IMR-90 (cell line): ENCODE measurements at regions not wholly inside any gene's neighbourhood (a gene's known extent, or its start where the extent isn't known, plus 50 kb on each side); places are given as distances from the start of the nearest gene placed in this dataset.

ENCODE experiments used
- ATAC-seq: fragments of 200-7000 bp; cut with Tn5 transposase; 2 replicates; pipeline ENCODE4 v1.9.1; 2020; ENCODE audit warnings: low read depth, mild to moderate bottlenecking, moderate library complexity
- BruUV-seq: library from RNA; stranded (reverse); fragments of 400-500 nt; replicated peaks from 2 replicates; lab custom pipeline; 2021; lab: Mats Ljungman, UMichigan
- CTCF ChIA-PET: fragments of 300-600 bp; formaldehyde crosslinking; extraction: SDS; loops from one replicate; lab custom pipeline; 2021; ENCODE audit warnings: antibody characterized with exemption; lab: Yijun Ruan, JAX
- POLR2A ChIA-PET: fragments of 300-600 bp; sonication (Branson Sonifier 250); formaldehyde crosslinking; loops from one replicate; lab custom pipeline; 2022; ENCODE audit warnings: antibody characterized with exemption; ENCODE audit not compliant: unreplicated experiment; lab: Charles Lee
- DNase-seq: peaks from one replicate; pipeline ENCODE4 v3.0.0; 2013
- H2AFZ ChIP-seq: replicated peaks from 2 replicates; pipeline ENCODE3; 2013; ENCODE audit warnings: low read length, mild to moderate bottlenecking; ENCODE audit not compliant: poor library complexity
- H2AK5ac ChIP-seq: 2 replicates; pipeline ENCODE4 v1.6.1; 2013; ENCODE audit warnings: low read depth, low read length, inconsistent platforms
- H2AK9ac ChIP-seq: replicated peaks from 2 replicates; pipeline ENCODE3; 2013; ENCODE audit warnings: mild to moderate bottlenecking, low read depth, low read length, moderate library complexity; ENCODE audit not compliant: poor library complexity
- H2BK120ac ChIP-seq: 2 replicates; pipeline ENCODE4 v1.6.1; 2013; ENCODE audit warnings: low read depth, low read length, inconsistent platforms
- H2BK15ac ChIP-seq: 3 replicates; pipeline ENCODE4 v1.6.1; 2013; ENCODE audit warnings: low read depth, low read length, inconsistent platforms
- H2BK20ac ChIP-seq: 2 replicates; pipeline ENCODE4 v1.6.1; 2013; ENCODE audit warnings: low read depth, mild to moderate bottlenecking, inconsistent platforms, low read length, moderate library complexity
- H2BK5ac ChIP-seq: 2 replicates; pipeline ENCODE4 v1.6.1; 2013; ENCODE audit warnings: mild to moderate bottlenecking, low read depth, low read length, inconsistent platforms; ENCODE audit not compliant: poor library complexity, severe bottlenecking
- H3K14ac ChIP-seq: replicated peaks from 2 replicates; pipeline ENCODE4 v1.6.1; 2013; ENCODE audit warnings: low read depth, low read length, inconsistent platforms
- H3K18ac ChIP-seq: 2 replicates; pipeline ENCODE4 v1.6.1; 2013; ENCODE audit warnings: low read depth, low read length, control low read depth
- H3K23ac ChIP-seq: 2 replicates; pipeline ENCODE4 v1.6.1; 2013; ENCODE audit warnings: low read depth, low read length, inconsistent platforms
- H3K27ac ChIP-seq: 2 replicates; pipeline ENCODE4 v1.5.1; 2013; ENCODE audit warnings: mild to moderate bottlenecking, control low read depth, low read length; ENCODE audit not compliant: insufficient read depth
- H3K27me3 ChIP-seq: 2 replicates; pipeline ENCODE4 v1.6.1; 2013; ENCODE audit warnings: low read length; ENCODE audit not compliant: control insufficient read depth, insufficient read depth
- H3K36me3 ChIP-seq: 2 replicates; pipeline ENCODE4 v1.6.1; 2013; ENCODE audit warnings: low read length, mixed read lengths; ENCODE audit not compliant: control insufficient read depth, insufficient read depth
- H3K4ac ChIP-seq: 2 replicates; pipeline ENCODE4 v1.6.1; 2013; ENCODE audit warnings: low read depth, low read length, inconsistent platforms
- H3K4me1 ChIP-seq: 2 replicates; pipeline ENCODE4 v1.6.1; 2013; ENCODE audit warnings: low read length, mixed read lengths; ENCODE audit not compliant: control insufficient read depth, insufficient read depth
- H3K4me2 ChIP-seq: 2 replicates; pipeline ENCODE4 v1.6.1; 2013; ENCODE audit warnings: low read depth, mild to moderate bottlenecking, control low read depth, low read length, moderate library complexity
- H3K4me3 ChIP-seq: 2 replicates; pipeline ENCODE4 v1.5.1; 2013; ENCODE audit warnings: low read depth, mild to moderate bottlenecking, control low read depth, low read length, moderate library complexity; ENCODE audit not compliant: insufficient read depth
- H3K56ac ChIP-seq: 2 replicates; pipeline ENCODE4 v1.6.1; 2013; ENCODE audit warnings: low read length, inconsistent platforms; ENCODE audit not compliant: insufficient read depth; ENCODE audit errors: extremely low read depth
- H3K79me1 ChIP-seq, 2 experiments: 2 replicates each; pipeline ENCODE4 v1.6.1; 2013; ENCODE audit warnings: low read length in 2 of 2, inconsistent platforms in 1 of 2, low read depth in 1 of 2
- H3K9ac ChIP-seq: 2 replicates; pipeline ENCODE4 v1.6.1; 2013; ENCODE audit warnings: low read depth, low read length, control low read depth
- H3K9me1 ChIP-seq: 2 replicates; pipeline ENCODE4 v1.6.1; 2013; ENCODE audit warnings: low read length, inconsistent platforms; ENCODE audit not compliant: insufficient read depth
- H3K9me3 ChIP-seq: 2 replicates; pipeline ENCODE4 v1.6.1; 2013; ENCODE audit warnings: low read length; ENCODE audit not compliant: control insufficient read depth, insufficient read depth
- H4K20me1 ChIP-seq: 2 replicates; pipeline ENCODE4 v1.6.1; 2013; ENCODE audit warnings: low read length, inconsistent platforms; ENCODE audit not compliant: insufficient read depth
- H4K5ac ChIP-seq: 2 replicates; pipeline ENCODE4 v1.6.1; 2013; ENCODE audit warnings: mild to moderate bottlenecking, low read depth, low read length, control low read depth
- H4K8ac ChIP-seq, 2 experiments: 2 replicates each; pipeline ENCODE4 v1.6.1; 2013; ENCODE audit warnings: low read depth in 2 of 2, low read length in 2 of 2, control low read depth in 1 of 2, inconsistent platforms in 1 of 2
- H4K91ac ChIP-seq: 2 replicates; pipeline ENCODE4 v1.6.1; 2013; ENCODE audit warnings: low read depth, low read length, inconsistent platforms; ENCODE audit not compliant: insufficient read depth
- CHD1 ChIP-seq: IDR thresholded peaks from 2 replicates; pipeline ENCODE4 v1.6.1; 2012; ENCODE audit warnings: low read depth, low read length, improper control_type of control experiment
- ELK1 ChIP-seq: fragments of 150-350 bp; IDR thresholded peaks from 2 replicates; pipeline ENCODE4 v1.6.1; 2016; ENCODE audit warnings: low read depth, mild to moderate bottlenecking, low read length, moderate library complexity, borderline replicate concordance
- MAFK ChIP-seq: IDR thresholded peaks from 2 replicates; pipeline ENCODE4 v1.6.1; 2012; ENCODE audit warnings: low read depth, low read length, improper control_type of control experiment
- MAZ ChIP-seq: IDR thresholded peaks from 2 replicates; pipeline ENCODE4 v1.6.1; 2012; ENCODE audit warnings: low read depth, mild to moderate bottlenecking, low read length, improper control_type of control experiment, moderate library complexity, borderline replicate concordance
- NFE2L2 ChIP-seq: fragments of 150-350 bp; IDR thresholded peaks from 2 replicates; pipeline ENCODE4 v1.6.1; 2016; ENCODE audit warnings: low read depth, mild to moderate bottlenecking, low read length
- POLR2A ChIP-seq: IDR thresholded peaks from 2 replicates; pipeline ENCODE4 v1.6.1; 2012; ENCODE audit warnings: mild to moderate bottlenecking, low read depth, low read length
- RCOR1 ChIP-seq: IDR thresholded peaks from 2 replicates; pipeline ENCODE4 v1.6.1; 2012; ENCODE audit warnings: mild to moderate bottlenecking, low read length, improper control_type of control experiment; ENCODE audit not compliant: insufficient replicate concordance
- RFX5 ChIP-seq: IDR thresholded peaks from 2 replicates; pipeline ENCODE4 v1.8.0; 2012; ENCODE audit warnings: low read depth, mild to moderate bottlenecking, low read length, moderate library complexity
- SMC3 ChIP-seq: fragments of 150-350 bp; IDR thresholded peaks from 2 replicates; pipeline ENCODE4 v1.6.1; 2016; ENCODE audit warnings: low read depth, mild to moderate bottlenecking, antibody characterized with exemption, low read length, moderate library complexity
- USF2 ChIP-seq: fragments of 150-350 bp; IDR thresholded peaks from 2 replicates; pipeline ENCODE4 v1.6.1; 2017; ENCODE audit warnings: mild to moderate bottlenecking, antibody characterized with exemption, low read length, low read depth
- whole genome bisulfite sequencing, 2 experiments: methylation state at CpG; one replicate each; pipeline versions ENCODE4 v1.1.5 to v1.1.7; 2013; ENCODE audit warnings: missing lambda C conversion rate in 2 of 2; ENCODE audit not compliant: insufficient read length in 1 of 2; ENCODE audit errors: extremely low coverage in 2 of 2; 5-methylcytosine and 5-hydroxymethylcytosine counted together
- dilution Hi-C: fragments of 300-500 bp; cut with HindIII; formaldehyde crosslinking; loops from one replicate; pipeline ENCODE4 v1.14.3; 2018; ENCODE audit warnings: low sequenced_read_pairs; ENCODE audit not compliant: unreplicated experiment
- in situ Hi-C: fragments of 300-500 bp; cut with MboI; formaldehyde crosslinking; loops from 3 replicates; pipeline ENCODE4 v1.14.3; 2019; ENCODE audit warnings: low sequenced_read_pairs, inconsistent platforms, mixed read lengths
- intact Hi-C: fragments of 100-400 bp; cut with micrococcal nuclease; formaldehyde crosslinking; loops from 2 replicates; pipeline ENCODE4 v1.10.0; 2022

GRCh38 chr2:393711-394696 lies 106.1 kb upstream of the ALKAL2 start (continued):
- no peak for TF ChIP-seq RFX5

- Histone ChIP-seq H4K91ac (no peak overlapping the region), H3K4ac (no peak overlapping the region), H3K9me1 (no peaks in the 10 kb centered on the region), H3K4me1 (no peaks in the 10 kb centered on the region), H3K14ac (no peak overlapping the region), H2AFZ (no peak overlapping the region), H3K4me2 (no peak overlapping the region), H2BK15ac (no peak overlapping the region), H3K4me3 (no peak overlapping the region), H2AK5ac (no peak overlapping the region), H4K8ac (no peak overlapping the region), H4K20me1 (no peaks in the 10 kb centered on the region), H3K9me3 (peaks cover 49% of the 10 kb centered on the region), H3K36me3 (no peaks in the 10 kb centered on the region), H3K56ac (no peak overlapping the region), H3K23ac (no peak overlapping the region), H3K27ac (no peak overlapping the region), H3K27me3 (no peaks in the 10 kb centered on the region), H3K18ac (no peak overlapping the region), H2BK120ac (no peak overlapping the region), H3K9ac (no peak overlapping the region), H2AK9ac (no peak overlapping the region), H4K5ac (no peak overlapping the region), H2BK5ac (no peak overlapping the region), H3K79me1 (no peaks in the 10 kb centered on the region), H2BK20ac (no peak overlapping the region)
- 85% methylated on average over 6 of the region's 9 CpGs; no CpG with 5 or more reads in 1 of the 2 experiments for WGBS, 2 experiments
- in situ Hi-C loops (no loop called here), intact Hi-C loops (no loop called here), dilution Hi-C loops (no loop called here)
- ChIA-PET CTCF (no interaction called here), POLR2A (no interaction called here)
- DNase-seq: no peak
- TF ChIP-seq MAZ: no peak
- no peak for TF ChIP-seq CHD1
- no peak for TF ChIP-seq NFE2L2
- no peak for TF ChIP-seq ELK1
- TF ChIP-seq USF2: no peak
- TF ChIP-seq RCOR1: no peak
- TF ChIP-seq SMC3: no peak
- TF ChIP-seq MAFK: no peak
- TF ChIP-seq RFX5: no peak
- no peak for TF ChIP-seq POLR2A
- BruUV-seq: no TSS peak
- ATAC-seq: no peak
Measured at GRCh38 chr2:392926-393280, 105.0 kb upstream of the ALKAL2 start.
